ENCODE measurements at regions not wholly inside any gene's neighbourhood (a gene's known extent, or its start where the extent isn't known, plus 50 kb on each side); places are given as distances from the start of the nearest gene placed in this dataset.

GRCh38 chr22:22113701-22114100, 130.9 kb upstream of the VPREB1 start:
- no peak for DNase-seq (ENCODE audit: low spot score)
- ChIA-PET POLR2A (ENCODE audit: low non-redundant PET) (interaction anchor here (0.6 kb wide), 1 partner anchor 88 kb away, joined by 5 read pairs; no protein-coding TSS in a partner anchor), CTCF (no interaction called here)
- Histone ChIP-seq H3K4me3 (ENCODE audit: low read depth, low read length, poor library complexity, severe bottlenecking) (no peak overlapping the region), H3K9me3 (ENCODE audit: low read depth, low read length, poor library complexity, severe bottlenecking) (no peaks in the 10 kb centered on the region), H3K4me1 (ENCODE audit: insufficient read depth, low read length, poor library complexity, severe bottlenecking) (no peaks in the 10 kb centered on the region), H3K27me3 (replicated peaks; ENCODE audit: insufficient read depth, low read depth, low read length, poor library complexity) (peaks cover 7% of the 10 kb centered on the region), H3K36me3 (ENCODE audit: insufficient read depth, low read length, poor library complexity, severe bottlenecking) (no peaks in the 10 kb centered on the region), H3K27ac (ENCODE audit: low read depth, low read length, poor library complexity, severe bottlenecking) (no peak overlapping the region)
- BruUV-seq (replicated peaks): no TSS peak
- TF ChIP-seq CTCF (conservative IDR thresholded peaks at IDR 0.05; ENCODE audit: low read depth, low read length) (no peak), EZH2 (IDR thresholded peaks at IDR 0.05; ENCODE audit: borderline replicate concordance, low read depth, low read length, poor library complexity, severe bottlenecking) (no peak)
- intact Hi-C loops (cut with micrococcal nuclease; ENCODE audit: unreplicated experiment): no loop called here

- ChIA-PET CTCF (no interaction called here), POLR2A (ENCODE audit: low non-redundant PET) (no interaction called here)
- no peaks in the 10 kb centered on the region for H3K9me3 ChIP-seq (ENCODE audit: low read depth, low read length, poor library complexity, severe bottlenecking)
- H3K4me3 ChIP-seq (ENCODE audit: low read depth, low read length, poor library complexity, severe bottlenecking): no peak overlapping the region
- H3K27me3 ChIP-seq (replicated peaks; ENCODE audit: insufficient read depth, low read depth, low read length, poor library complexity): no peaks in the 10 kb centered on the region
- no peak overlapping the region for H3K27ac ChIP-seq (ENCODE audit: low read depth, low read length, poor library complexity, severe bottlenecking)
- intact Hi-C loops (cut with micrococcal nuclease; ENCODE audit: unreplicated experiment): no loop called here
- no peak for TF ChIP-seq EZH2 (IDR thresholded peaks at IDR 0.05; ENCODE audit: borderline replicate concordance, low read depth, low read length, poor library complexity, severe bottlenecking)
- no peak for TF ChIP-seq CTCF (conservative IDR thresholded peaks at IDR 0.05; ENCODE audit: low read depth, low read length)
- H3K36me3 ChIP-seq (ENCODE audit: insufficient read depth, low read length, poor library complexity, severe bottlenecking): no peaks in the 10 kb centered on the region
- H3K4me1 ChIP-seq (ENCODE audit: insufficient read depth, low read length, poor library complexity, severe bottlenecking): no peaks in the 10 kb centered on the region
- no peak for DNase-seq (ENCODE audit: low spot score)
- no TSS peak for BruUV-seq (replicated peaks)
Measured at GRCh38 chr22:22112533-22113294, 130.1 kb upstream of the TOP3B start.

GRCh38 chr22:22111983-22112382, 129.4 kb upstream of the TOP3B start:
- intact Hi-C loops (cut with micrococcal nuclease; ENCODE audit: unreplicated experiment): no loop called here
- DNase-seq (ENCODE audit: low spot score): no peak
- H3K4me1 ChIP-seq (ENCODE audit: insufficient read depth, low read length, poor library complexity, severe bottlenecking): no peaks in the 10 kb centered on the region
- no peak overlapping the region for H3K27ac ChIP-seq (ENCODE audit: low read depth, low read length, poor library complexity, severe bottlenecking)
- BruUV-seq (replicated peaks): no TSS peak
- ChIA-PET CTCF (no interaction called here), POLR2A (ENCODE audit: low non-redundant PET) (no interaction called here)
- H3K9me3 ChIP-seq (ENCODE audit: low read depth, low read length, poor library complexity, severe bottlenecking): no peaks in the 10 kb centered on the region
- H3K4me3 ChIP-seq (ENCODE audit: low read depth, low read length, poor library complexity, severe bottlenecking): no peak overlapping the region
- no peak for TF ChIP-seq CTCF (conservative IDR thresholded peaks at IDR 0.05; ENCODE audit: low read depth, low read length)
- no peak for TF ChIP-seq EZH2 (IDR thresholded peaks at IDR 0.05; ENCODE audit: borderline replicate concordance, low read depth, low read length, poor library complexity, severe bottlenecking)
- no peaks in the 10 kb centered on the region for H3K36me3 ChIP-seq (ENCODE audit: insufficient read depth, low read length, poor library complexity, severe bottlenecking)
- H3K27me3 ChIP-seq (replicated peaks; ENCODE audit: insufficient read depth, low read depth, low read length, poor library complexity): no peaks in the 10 kb centered on the region

Data from A673 (cell line).